Tongue (tissue), 1 donor: ENCODE measurements at regions not wholly inside any gene's neighbourhood (a gene's known extent, or its start where the extent isn't known, plus 50 kb on each side); places are given as distances from the start of the nearest gene placed in this dataset.

Source experiments
- DNase-seq: peaks from one replicate; pipeline ENCODE4 v3.0.0-alpha.2; 2015

DNA sequence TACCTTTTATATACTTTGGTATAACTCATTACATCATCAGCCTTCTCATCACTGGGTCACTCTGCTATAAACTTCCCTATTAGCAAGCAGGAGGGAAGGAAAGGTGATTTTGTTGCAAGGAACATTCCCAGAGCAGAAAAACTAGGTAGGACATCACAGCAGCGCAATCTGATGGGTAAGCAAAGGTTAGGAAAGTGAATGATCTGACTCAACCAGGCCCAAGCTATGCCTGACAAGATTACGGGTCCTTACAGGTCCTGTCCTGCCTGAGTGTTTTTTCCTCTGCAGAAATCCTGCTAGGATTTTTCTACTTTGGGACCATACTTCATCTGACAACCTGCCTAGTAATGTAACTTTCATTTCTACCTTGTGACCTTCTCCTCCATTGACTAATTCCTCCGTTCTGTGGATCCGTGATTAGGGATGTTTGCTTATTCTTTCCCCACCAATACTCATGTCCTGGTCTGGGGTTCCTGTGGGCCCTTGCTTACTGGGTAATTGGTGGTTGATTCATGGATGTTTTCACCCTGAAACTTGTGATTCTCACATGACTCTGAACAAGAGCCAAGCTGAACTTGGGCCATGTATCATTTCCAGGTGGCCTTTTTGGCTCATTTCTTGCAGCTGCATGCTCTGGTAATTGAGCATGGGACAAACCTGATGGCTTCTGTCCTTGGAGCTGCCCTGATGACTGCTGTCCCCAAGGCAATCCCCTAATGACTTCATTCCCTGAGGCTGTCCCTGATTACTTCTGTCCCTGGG, 111.9 kb upstream of the KIT start:
- no peak for DNase-seq

GRCh38 chr4:54547299-54548097, 110.3 kb upstream of the KIT start:
- DNase-seq, result no peak

GRCh38 chr4:54548098-54548620, 109.6 kb upstream of the KIT start:
- DNase-seq, result no peak

GRCh38 chr4:54548831-54549460, 108.8 kb upstream of the KIT start:
- DNase-seq, result no peak

DNA sequence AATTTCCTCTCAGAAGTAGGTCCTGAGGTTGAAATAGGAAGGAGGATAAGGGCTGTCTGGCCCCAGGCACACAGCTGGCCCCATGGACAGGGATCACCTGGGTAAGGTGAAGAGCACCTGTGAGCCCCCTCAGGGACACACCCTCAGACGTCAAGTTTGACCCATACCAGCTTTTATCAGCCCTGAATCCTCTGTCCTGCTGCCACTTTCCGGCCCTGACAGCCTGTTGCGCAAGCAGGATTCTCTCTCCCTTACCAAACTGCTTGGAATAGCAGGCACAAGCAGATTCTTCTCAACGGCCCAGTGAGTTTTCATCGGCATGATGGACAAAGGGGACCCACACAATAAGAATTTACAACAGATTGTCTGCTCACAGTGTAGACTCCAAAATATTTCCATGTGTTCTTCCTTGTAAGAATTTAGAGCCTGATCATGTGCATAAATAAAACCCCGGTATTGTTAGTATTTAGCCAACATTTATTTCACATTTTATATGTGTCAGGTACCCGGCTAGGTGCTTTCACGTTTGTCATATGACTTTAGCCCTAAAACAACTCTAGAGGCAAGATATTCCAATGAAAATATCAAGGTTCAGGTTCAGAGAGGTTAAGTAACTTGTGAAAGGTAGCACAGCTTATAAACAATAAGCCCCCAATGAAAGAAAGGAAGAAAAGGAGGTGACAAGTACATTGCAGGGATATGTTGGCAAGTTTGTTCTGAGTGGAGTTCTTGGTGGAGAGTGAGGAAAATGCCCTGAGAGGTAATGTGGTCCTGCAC, 107.2 kb upstream of the KIT start:
- DNase-seq, result no peak

DNA sequence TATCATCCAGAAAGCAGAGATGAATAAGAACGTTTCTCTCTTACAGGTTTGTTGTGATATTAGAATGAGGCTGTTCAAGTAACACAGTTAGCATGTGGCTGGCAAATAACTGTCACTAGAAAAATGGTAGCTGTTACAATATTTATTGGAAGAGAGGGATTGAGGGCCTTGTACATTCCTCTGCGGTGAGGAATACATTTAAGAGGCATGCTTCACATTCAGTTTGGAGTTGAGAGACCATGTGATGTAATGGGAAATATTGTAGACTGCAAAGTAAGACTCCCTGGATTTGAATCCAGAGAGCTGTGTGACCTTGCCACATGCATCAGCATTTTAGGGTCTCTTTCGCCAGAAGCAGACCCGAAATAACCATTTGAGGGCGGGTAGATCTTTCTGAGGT, 104.8 kb upstream of the KIT start:
- no peak for DNase-seq

DNA sequence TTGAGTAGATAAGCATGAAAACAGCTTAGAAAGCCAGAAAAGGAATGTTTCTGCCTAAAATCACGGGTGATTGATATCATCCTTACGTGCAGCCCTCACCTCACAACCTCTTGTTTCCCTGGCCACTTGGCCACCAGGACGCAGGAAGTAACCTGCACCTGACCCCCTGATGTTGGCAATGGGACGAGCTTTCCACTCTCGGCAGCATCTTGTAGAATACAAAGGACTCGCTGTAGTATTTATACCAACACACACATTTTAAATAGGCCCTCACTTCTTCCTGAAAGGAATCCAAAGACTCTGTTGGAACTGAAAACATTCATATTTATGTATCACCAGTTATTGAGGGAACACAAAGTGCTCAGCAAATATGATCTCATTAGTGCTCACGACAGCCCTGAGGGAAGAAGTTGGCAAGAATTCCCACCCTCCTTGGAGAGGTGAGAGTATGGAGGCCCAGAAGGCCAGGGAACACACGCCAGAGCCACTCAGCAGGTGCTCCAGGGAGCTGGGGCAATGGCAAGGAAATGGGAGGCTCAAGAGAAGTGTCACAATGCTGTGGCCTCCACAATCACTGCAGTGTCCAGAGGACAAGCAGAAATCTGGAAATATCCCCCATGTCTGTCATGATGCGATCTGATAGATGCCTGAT, 103.3 kb upstream of the KIT start:
- peak; percentile 16 for DNase-seq

DNA sequence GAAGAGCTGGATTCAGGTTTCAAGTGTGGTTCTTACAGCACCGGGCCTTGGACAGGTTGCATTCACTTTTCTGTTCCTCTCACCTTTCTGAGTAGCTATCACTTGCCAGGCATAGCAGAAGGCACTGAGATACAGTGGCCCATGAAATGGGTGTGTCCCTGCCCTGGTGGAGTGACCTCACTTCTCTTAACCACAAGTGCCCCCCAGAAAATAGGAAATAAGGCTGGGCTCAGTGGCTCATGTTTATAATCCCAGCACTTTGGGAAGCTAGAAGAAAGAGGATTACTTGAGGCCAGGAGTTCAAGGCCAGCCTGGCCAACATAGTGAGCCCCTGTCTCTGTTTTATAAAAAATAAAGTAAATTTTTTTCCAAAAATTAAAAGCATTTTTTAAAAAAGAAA, 101.7 kb upstream of the KIT start:
- no peak for DNase-seq

GRCh38 chr4:54556587-54556986, 101.2 kb upstream of the KIT start:
- DNase-seq, result no peak

DNA sequence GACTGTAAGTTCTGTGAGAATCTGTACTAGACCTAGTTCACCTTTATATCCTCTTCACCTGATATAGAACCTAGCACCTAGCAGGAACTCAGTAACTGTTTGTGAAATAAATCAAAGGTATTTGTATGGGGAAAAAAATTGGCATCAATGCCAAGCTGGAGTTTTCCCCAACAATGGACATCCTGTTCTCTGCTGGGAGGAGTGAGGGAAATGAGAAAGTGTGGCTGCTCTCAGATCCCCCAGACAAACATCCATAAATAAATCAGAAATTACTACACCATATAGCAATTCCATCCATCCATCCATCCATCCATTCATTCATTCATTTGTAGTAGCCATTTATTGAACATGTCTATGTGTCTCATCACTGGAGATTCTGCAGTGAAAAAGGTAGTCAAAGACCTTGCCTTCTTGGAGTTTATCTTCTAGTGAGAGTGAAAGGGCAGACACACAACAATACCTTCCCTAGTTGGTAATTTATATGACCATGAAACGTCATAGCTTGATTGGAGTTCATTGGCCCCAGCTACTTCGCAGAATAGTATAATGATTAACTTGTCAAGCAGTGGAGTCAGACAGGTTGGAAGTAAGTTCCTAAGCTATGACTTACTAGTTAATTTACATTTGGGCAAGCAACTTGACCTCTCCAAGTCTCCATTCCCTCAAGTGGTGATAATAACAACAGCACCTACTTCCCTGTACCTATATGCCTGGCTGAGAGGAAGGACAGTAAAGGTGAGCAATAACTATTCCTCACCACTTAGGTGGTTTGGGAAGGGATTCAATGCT, 98.7 kb upstream of the KIT start:
- DNase-seq, result no peak

DNA sequence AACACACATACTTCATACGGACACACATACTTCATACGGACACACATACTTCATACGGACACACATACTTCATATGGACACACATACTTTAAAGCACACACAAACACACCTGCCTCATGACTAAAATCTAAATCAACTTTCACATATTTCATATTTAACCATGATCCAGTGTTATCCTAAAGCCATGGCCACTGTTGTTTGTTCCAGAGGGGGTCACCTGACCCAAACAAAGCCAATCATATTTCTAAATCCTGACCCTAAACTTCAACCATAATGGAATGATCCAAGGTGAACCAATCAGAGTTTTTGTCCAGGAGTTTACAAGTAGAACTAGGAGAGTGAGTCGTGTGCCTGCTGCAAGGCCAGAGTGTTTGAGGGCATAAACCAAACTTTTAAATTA, 97.2 kb upstream of the KIT start:
- no peak for DNase-seq

DNA sequence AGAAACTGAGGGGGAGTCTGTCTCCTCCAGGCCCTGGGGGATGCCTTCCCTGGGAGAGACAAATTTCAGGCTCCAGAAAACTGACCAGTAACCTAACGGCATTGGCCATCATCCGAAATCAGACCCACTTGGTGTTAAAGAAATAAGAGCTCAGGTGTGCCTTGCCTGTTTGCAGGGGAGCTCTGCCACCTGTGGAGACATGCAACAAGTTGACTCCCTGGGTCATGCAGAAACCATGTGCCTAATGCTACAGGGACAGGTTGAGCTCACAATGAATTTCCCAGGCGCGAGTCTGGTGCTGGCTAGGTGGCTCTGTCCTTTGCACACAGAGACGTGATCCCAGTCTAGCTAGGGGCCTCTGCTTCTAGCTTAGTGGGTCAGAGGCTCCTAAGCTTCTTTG, 95.8 kb upstream of the KIT start:
- DNase-seq, result no peak

GRCh38 chr4:54566608-54567007, 91.1 kb upstream of the KIT start:
- DNase-seq, result no peak

- DNase-seq, result no peak
These were observed 90.4 kb upstream of the KIT start for GRCh38 chr4:54567327-54567726.

- DNase-seq, result no peak
These were observed 89.6 kb upstream of the KIT start for GRCh38 chr4:54568184-54568583.

- DNase-seq, result no peak
These were observed 86.9 kb upstream of the KIT start for GRCh38 chr4:54570822-54571221.

- no peak for DNase-seq
These were observed 86.2 kb upstream of the KIT start for GRCh38 chr4:54571293-54572151.

- no peak for DNase-seq
These were observed 85.6 kb upstream of the KIT start for GRCh38 chr4:54572152-54572542.

GRCh38 chr4:54574500-54574899, 83.3 kb upstream of the KIT start:
- DNase-seq, result no peak

DNA sequence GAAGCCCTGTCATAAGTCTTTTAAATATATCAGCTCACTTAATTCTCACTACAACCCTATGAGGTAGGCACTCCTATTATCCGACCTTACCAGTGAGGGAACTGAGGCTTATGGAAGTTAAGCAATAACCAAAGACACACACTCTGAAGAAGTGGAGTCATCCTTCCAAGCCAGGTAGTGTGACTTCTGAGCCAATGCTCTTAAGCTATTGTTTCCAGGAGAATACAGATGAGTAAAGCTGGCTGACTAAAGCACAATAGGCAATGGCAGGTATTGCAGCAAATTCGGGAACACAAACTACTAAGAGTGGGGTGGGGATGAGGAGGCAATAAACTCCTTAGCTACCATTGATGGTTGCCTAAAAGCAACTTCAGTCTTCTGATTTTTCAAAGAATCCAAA, 81.8 kb upstream of the KIT start:
- no peak for DNase-seq
